Kidney (tissue), 13 donors: ENCODE measurements at regions not wholly inside any gene's neighbourhood (a gene's known extent, or its start where the extent isn't known, plus 50 kb on each side); places are given as distances from the start of the nearest gene placed in this dataset.

Experiments used
- DNase-seq, 5 donors: peaks; one replicate each; pipeline ENCODE4 v3.0.0-alpha.2; 2013 to 2020
- FAIRE-seq: peaks from 2 replicates; lab custom pipeline; 2012; peaks lifted over from hg19 to GRCh38; lab: Jason Lieb, UNC
- H3K27ac ChIP-seq, 2 donors: one replicate each; pipeline ENCODE4 v1.7.0; 2013; ENCODE audit warnings: low read depth in 2 of 2, low read length in 2 of 2, inconsistent platforms in 1 of 2
- H3K27me3 ChIP-seq: one replicate; pipeline ENCODE4 v1.7.1; 2013; ENCODE audit warnings: low read length, inconsistent platforms; ENCODE audit not compliant: control insufficient read depth, insufficient read depth
- H3K36me3 ChIP-seq, 3 donors: one replicate each; pipeline versions ENCODE4 v1.7.0 to v1.7.1; 2013; ENCODE audit warnings: low read length in 3 of 3, control low read depth in 1 of 3, inconsistent platforms in 1 of 3; ENCODE audit not compliant: insufficient read depth in 3 of 3, control insufficient read depth in 2 of 3
- H3K4me1 ChIP-seq, 3 donors: one replicate each; pipeline versions ENCODE4 v1.7.0 to v1.7.1; 2013; ENCODE audit warnings: low read length in 3 of 3, inconsistent platforms in 1 of 3, low read depth in 1 of 3; ENCODE audit not compliant: control insufficient read depth in 2 of 3, insufficient read depth in 2 of 3
- H3K4me3 ChIP-seq, 3 donors: one replicate each; pipeline versions ENCODE4 v1.7.0 to v1.8.1; 2013; ENCODE audit warnings: low read length in 3 of 3, control low read depth in 1 of 3, inconsistent platforms in 1 of 3
- H3K9ac ChIP-seq, 3 donors: one replicate each; pipeline versions ENCODE4 v1.7.0 to v1.7.1; 2013; ENCODE audit warnings: low read length in 3 of 3, control low read depth in 1 of 3, inconsistent platforms in 1 of 3
- H3K9me3 ChIP-seq, 3 donors: one replicate each; pipeline versions ENCODE4 v1.7.0 to v1.7.1; 2013; ENCODE audit warnings: low read length in 3 of 3, control low read depth in 1 of 3, inconsistent platforms in 1 of 3; ENCODE audit not compliant: control insufficient read depth in 2 of 3, insufficient read depth in 1 of 3
- CTCF ChIP-seq: IDR thresholded peaks from 3 replicates; pipeline ENCODE4 v1.5.1; 2012; ENCODE audit warnings: mild to moderate bottlenecking, moderate library complexity, borderline replicate concordance; ENCODE audit not compliant: insufficient read depth; ENCODE audit errors: extremely low read depth
- intact Hi-C: fragments of 100-400 bp; cut with DNase I; formaldehyde crosslinking; loops from one replicate; pipeline ENCODE4 v1.11.1; 2022
- donor health status: control.
- donor health status: control.
- donor health status: control.
- donor health status: control.
- donor health status: control.
- donor health status: DM: yes; HTN: yes; CAD: no.
- donor health status: Normal renal cell carcinoma (clear cell type).

GRCh38 chr20:12925863-12926793 lies 82.6 kb upstream of the SPTLC3 start:
- intact Hi-C loops, result no loop called here
- no peaks in the 10 kb centered on the region for H3K36me3 ChIP-seq
- no peak overlapping the region for H3K27ac ChIP-seq
- TF ChIP-seq CTCF, result no peak
- H3K4me1 ChIP-seq, result peaks cover 0 to 2% (median 0%) of the 10 kb centered on the region in 3 donors
- no peaks in the 10 kb centered on the region for H3K27me3 ChIP-seq
- no peaks in the 10 kb centered on the region for H3K9me3 ChIP-seq
- H3K4me3 ChIP-seq, result no peak overlapping the region
- H3K9ac ChIP-seq, result no peak overlapping the region
- FAIRE-seq, result no peak
- DNase-seq, result no peak

GRCh38 chr20:12927489-12927888 lies 81.3 kb upstream of the SPTLC3 start:
- no peaks in the 10 kb centered on the region for H3K27me3 ChIP-seq
- intact Hi-C loops, result no loop called here
- no peak for TF ChIP-seq CTCF
- FAIRE-seq, result no peak
- DNase-seq, result no peak
- no peaks in the 10 kb centered on the region for H3K36me3 ChIP-seq
- no peak overlapping the region for H3K9ac ChIP-seq
- no peaks in the 10 kb centered on the region for H3K9me3 ChIP-seq
- H3K4me1 ChIP-seq, result peaks cover 0 to 2% (median 0%) of the 10 kb centered on the region in 3 donors
- no peak overlapping the region for H3K27ac ChIP-seq
- no peak overlapping the region for H3K4me3 ChIP-seq

GRCh38 chr20:12928358-12928754 lies 80.4 kb upstream of the SPTLC3 start:
- H3K36me3 ChIP-seq, result no peaks in the 10 kb centered on the region
- DNase-seq (no peak), FAIRE-seq (no peak)
- no peaks in the 10 kb centered on the region for H3K9me3 ChIP-seq
- H3K27me3 ChIP-seq, result no peaks in the 10 kb centered on the region
- TF ChIP-seq CTCF, result no peak
- H3K4me3 ChIP-seq, result no peak overlapping the region
- no peaks in the 10 kb centered on the region for H3K4me1 ChIP-seq
- no peak overlapping the region for H3K9ac ChIP-seq
- H3K27ac ChIP-seq, result no peak overlapping the region
- intact Hi-C loops, result no loop called here
